NB4 (cell line): ENCODE measurements at regions not wholly inside any gene's neighbourhood (a gene's known extent, or its start where the extent isn't known, plus 50 kb on each side); places are given as distances from the start of the nearest gene placed in this dataset.

ENCODE experiments used
- MAX ChIP-seq: IDR thresholded peaks from 2 replicates; pipeline ENCODE4 v1.6.1; 2011; ENCODE audit warnings: low read depth, low read length
- TF ChIP-seq, protein P1 (sequence below): IDR thresholded peaks from one replicate; pipeline ENCODE4 v1.5.1; 2012; ENCODE audit warnings: low read depth, low read length

DNA sequence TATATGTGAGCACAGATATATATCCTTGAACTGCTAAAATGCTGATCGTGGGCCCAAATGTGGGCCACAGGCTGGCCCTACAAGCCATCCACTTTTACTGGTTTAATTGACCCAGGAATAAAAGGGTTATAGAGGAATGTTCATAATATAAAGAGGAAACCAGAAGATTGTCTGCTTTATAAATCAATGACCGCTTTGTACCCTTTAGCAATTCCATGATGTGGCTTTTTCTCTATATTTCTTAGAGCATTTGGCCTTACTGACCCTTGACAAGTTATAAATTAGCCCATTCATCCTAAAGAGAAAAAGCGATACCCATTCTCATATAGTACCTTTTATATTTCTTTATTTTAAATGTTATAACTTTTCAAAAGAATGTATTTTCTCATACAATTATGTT lies 87.1 kb upstream of the ITGA4 start:
- TF ChIP-seq MAX: no peak
- TF ChIP-seq, protein P1, sequence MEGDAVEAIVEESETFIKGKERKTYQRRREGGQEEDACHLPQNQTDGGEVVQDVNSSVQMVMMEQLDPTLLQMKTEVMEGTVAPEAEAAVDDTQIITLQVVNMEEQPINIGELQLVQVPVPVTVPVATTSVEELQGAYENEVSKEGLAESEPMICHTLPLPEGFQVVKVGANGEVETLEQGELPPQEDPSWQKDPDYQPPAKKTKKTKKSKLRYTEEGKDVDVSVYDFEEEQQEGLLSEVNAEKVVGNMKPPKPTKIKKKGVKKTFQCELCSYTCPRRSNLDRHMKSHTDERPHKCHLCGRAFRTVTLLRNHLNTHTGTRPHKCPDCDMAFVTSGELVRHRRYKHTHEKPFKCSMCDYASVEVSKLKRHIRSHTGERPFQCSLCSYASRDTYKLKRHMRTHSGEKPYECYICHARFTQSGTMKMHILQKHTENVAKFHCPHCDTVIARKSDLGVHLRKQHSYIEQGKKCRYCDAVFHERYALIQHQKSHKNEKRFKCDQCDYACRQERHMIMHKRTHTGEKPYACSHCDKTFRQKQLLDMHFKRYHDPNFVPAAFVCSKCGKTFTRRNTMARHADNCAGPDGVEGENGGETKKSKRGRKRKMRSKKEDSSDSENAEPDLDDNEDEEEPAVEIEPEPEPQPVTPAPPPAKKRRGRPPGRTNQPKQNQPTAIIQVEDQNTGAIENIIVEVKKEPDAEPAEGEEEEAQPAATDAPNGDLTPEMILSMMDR: no peak
